ENCODE measurements at regions not wholly inside any gene's neighbourhood (a gene's known extent, or its start where the extent isn't known, plus 50 kb on each side); places are given as distances from the start of the nearest gene placed in this dataset.

DNA sequence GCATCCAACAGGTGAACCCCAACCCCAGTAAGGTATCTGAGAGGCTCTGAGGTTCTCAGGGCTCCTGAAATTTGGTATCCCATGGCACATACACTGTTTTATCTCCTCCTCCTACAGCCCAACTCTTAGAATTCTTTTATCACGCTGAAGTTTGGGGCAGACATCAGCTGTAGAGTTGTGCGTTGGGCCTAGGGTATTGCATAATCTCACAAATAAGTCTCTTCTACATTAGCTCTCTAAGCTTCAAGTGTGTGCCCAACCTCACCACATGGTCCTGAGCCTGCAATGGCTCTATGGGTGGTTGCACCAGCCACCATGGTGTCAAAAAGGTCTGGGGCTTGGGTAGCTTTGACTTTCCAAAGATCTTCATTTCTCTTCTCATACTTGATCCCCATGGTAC is 603.0 kb downstream of the BUD13 start:
- TF ChIP-seq, protein P1, sequence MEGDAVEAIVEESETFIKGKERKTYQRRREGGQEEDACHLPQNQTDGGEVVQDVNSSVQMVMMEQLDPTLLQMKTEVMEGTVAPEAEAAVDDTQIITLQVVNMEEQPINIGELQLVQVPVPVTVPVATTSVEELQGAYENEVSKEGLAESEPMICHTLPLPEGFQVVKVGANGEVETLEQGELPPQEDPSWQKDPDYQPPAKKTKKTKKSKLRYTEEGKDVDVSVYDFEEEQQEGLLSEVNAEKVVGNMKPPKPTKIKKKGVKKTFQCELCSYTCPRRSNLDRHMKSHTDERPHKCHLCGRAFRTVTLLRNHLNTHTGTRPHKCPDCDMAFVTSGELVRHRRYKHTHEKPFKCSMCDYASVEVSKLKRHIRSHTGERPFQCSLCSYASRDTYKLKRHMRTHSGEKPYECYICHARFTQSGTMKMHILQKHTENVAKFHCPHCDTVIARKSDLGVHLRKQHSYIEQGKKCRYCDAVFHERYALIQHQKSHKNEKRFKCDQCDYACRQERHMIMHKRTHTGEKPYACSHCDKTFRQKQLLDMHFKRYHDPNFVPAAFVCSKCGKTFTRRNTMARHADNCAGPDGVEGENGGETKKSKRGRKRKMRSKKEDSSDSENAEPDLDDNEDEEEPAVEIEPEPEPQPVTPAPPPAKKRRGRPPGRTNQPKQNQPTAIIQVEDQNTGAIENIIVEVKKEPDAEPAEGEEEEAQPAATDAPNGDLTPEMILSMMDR (conservative IDR thresholded peaks at IDR 0.05 in 1 of 2, IDR thresholded peaks at IDR 0.05 in 1 of 2; ENCODE audit: low read depth in 1 of 2, low read length in 2 of 2), result no peak
- no peak for TF ChIP-seq EZH2 (IDR thresholded peaks at IDR 0.05; ENCODE audit: low read length, missing control alignments)
- H3K9me3 ChIP-seq (ENCODE audit: control insufficient read depth, insufficient read depth, low read depth, low read length), result no peaks in the 10 kb centered on the region
- no peak overlapping the region for H3K4me2 ChIP-seq (ENCODE audit: extremely low read depth, insufficient read depth, low read length)
- H4K20me1 ChIP-seq (ENCODE audit: control insufficient read depth, extremely low read depth, insufficient read depth, low read length), result no peaks in the 10 kb centered on the region
- no peak overlapping the region for H3K27ac ChIP-seq (ENCODE audit: insufficient read depth, low read length)
- DNase-seq (ENCODE audit: low read depth in 2 of 2), result no peak
- H3K4me1 ChIP-seq (ENCODE audit: control insufficient read depth, extremely low read depth, insufficient read depth, low read length), result no peaks in the 10 kb centered on the region
- no peak overlapping the region for H3K9ac ChIP-seq (ENCODE audit: insufficient read depth, low read length)
- H2AFZ ChIP-seq (ENCODE audit: low read length), result no peak overlapping the region
- H3K79me2 ChIP-seq (ENCODE audit: control insufficient read depth, insufficient read depth, low read length), result no peaks in the 10 kb centered on the region
- H3K4me3 ChIP-seq (replicated peaks in 1 of 4; ENCODE audit: control extremely low read depth in 1 of 4, insufficient read depth in 1 of 4, low read depth in 3 of 4, low read length in 4 of 4), result no peak overlapping the region
- no peaks in the 10 kb centered on the region for H3K27me3 ChIP-seq (ENCODE audit: control insufficient read depth, insufficient read depth, low read length)
- no peaks in the 10 kb centered on the region for H3K36me3 ChIP-seq (ENCODE audit: control insufficient read depth, insufficient read depth, low read length)

DNA sequence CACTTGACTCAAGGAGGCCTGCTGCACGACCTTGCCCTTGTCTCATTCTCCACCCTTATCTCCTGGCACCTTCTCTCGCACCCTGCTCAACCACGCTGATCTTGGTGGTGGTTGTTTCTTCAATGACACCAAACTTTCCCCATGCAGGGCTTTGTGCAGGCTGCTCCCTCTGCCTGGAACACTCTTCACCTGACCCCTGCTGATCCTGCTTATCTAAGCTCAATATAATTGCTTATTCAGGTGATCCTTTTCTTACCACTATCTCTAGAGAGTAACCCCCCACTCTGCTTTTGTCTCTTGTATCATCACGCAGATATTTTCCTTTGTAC is 604.4 kb downstream of the BUD13 start:
- no peak overlapping the region for H3K4me2 ChIP-seq (ENCODE audit: extremely low read depth, insufficient read depth, low read length)
- no peaks in the 10 kb centered on the region for H3K4me1 ChIP-seq (ENCODE audit: control insufficient read depth, extremely low read depth, insufficient read depth, low read length)
- no peaks in the 10 kb centered on the region for H3K9me3 ChIP-seq (ENCODE audit: control insufficient read depth, insufficient read depth, low read depth, low read length)
- H3K27me3 ChIP-seq (ENCODE audit: control insufficient read depth, insufficient read depth, low read length), result no peaks in the 10 kb centered on the region
- H3K79me2 ChIP-seq (ENCODE audit: control insufficient read depth, insufficient read depth, low read length), result no peaks in the 10 kb centered on the region
- DNase-seq (ENCODE audit: low read depth in 2 of 2), result no peak
- H4K20me1 ChIP-seq (ENCODE audit: control insufficient read depth, extremely low read depth, insufficient read depth, low read length), result no peaks in the 10 kb centered on the region
- no peak overlapping the region for H3K9ac ChIP-seq (ENCODE audit: insufficient read depth, low read length)
- TF ChIP-seq, protein P1 (conservative IDR thresholded peaks at IDR 0.05 in 1 of 2, IDR thresholded peaks at IDR 0.05 in 1 of 2; ENCODE audit: low read depth in 1 of 2, low read length in 2 of 2), result no peak
- no peak for TF ChIP-seq EZH2 (IDR thresholded peaks at IDR 0.05; ENCODE audit: low read length, missing control alignments)
- no peak overlapping the region for H2AFZ ChIP-seq (ENCODE audit: low read length)
- no peak overlapping the region for H3K27ac ChIP-seq (ENCODE audit: insufficient read depth, low read length)
- H3K4me3 ChIP-seq (replicated peaks in 1 of 4; ENCODE audit: control extremely low read depth in 1 of 4, insufficient read depth in 1 of 4, low read depth in 3 of 4, low read length in 4 of 4), result no peak overlapping the region
- no peaks in the 10 kb centered on the region for H3K36me3 ChIP-seq (ENCODE audit: control insufficient read depth, insufficient read depth, low read length)

DNA sequence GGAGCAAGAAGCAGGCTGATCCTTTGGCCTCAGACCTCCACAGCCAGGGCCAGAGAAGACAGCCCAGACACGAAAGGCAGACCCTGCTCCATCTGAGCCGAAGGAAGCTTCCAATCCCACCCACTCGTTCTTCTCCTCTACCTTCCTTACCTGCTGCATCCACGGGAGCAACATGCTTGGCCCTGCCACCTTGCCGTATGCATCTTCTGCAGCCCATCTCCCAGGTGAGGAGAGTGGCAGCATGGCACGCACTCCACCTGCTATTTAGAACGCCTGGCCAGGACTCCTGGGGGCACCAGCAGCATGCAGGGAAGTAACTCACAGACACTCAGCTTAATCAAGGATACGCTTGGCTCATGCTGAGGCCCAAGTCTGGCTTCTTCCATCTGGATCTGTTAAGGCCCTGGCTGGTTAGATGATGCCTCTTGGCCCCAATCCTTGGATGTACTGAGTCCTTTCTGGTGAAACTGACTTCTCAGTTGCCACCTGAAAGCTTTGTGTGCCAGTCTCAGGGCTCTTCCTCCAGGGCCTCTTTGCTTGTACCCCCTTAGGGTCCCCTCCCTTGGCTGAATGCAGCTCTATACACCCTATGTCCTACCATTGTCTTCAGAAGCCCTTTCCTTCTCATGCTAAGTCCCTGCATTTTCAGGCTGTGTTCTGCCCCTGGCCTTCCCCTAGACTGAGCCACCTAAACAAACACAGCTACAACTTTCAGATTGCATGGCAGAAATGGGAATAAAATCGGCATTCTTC is 604.9 kb downstream of the BUD13 start:
- H2AFZ ChIP-seq (ENCODE audit: low read length), result no peak overlapping the region
- H3K79me2 ChIP-seq (ENCODE audit: control insufficient read depth, insufficient read depth, low read length), result no peaks in the 10 kb centered on the region
- no peaks in the 10 kb centered on the region for H4K20me1 ChIP-seq (ENCODE audit: control insufficient read depth, extremely low read depth, insufficient read depth, low read length)
- H3K27ac ChIP-seq (ENCODE audit: insufficient read depth, low read length), result no peak overlapping the region
- no peaks in the 10 kb centered on the region for H3K36me3 ChIP-seq (ENCODE audit: control insufficient read depth, insufficient read depth, low read length)
- H3K9me3 ChIP-seq (ENCODE audit: control insufficient read depth, insufficient read depth, low read depth, low read length), result no peaks in the 10 kb centered on the region
- no peak overlapping the region for H3K4me2 ChIP-seq (ENCODE audit: extremely low read depth, insufficient read depth, low read length)
- no peak for TF ChIP-seq EZH2 (IDR thresholded peaks at IDR 0.05; ENCODE audit: low read length, missing control alignments)
- TF ChIP-seq, protein P1 (conservative IDR thresholded peaks at IDR 0.05 in 1 of 2, IDR thresholded peaks at IDR 0.05 in 1 of 2; ENCODE audit: low read depth in 1 of 2, low read length in 2 of 2), result no peak
- no peak overlapping the region for H3K9ac ChIP-seq (ENCODE audit: insufficient read depth, low read length)
- DNase-seq (ENCODE audit: low read depth in 2 of 2), result no peak
- H3K27me3 ChIP-seq (ENCODE audit: control insufficient read depth, insufficient read depth, low read length), result no peaks in the 10 kb centered on the region
- H3K4me1 ChIP-seq (ENCODE audit: control insufficient read depth, extremely low read depth, insufficient read depth, low read length), result no peaks in the 10 kb centered on the region
- H3K4me3 ChIP-seq (replicated peaks in 1 of 4; ENCODE audit: control extremely low read depth in 1 of 4, insufficient read depth in 1 of 4, low read depth in 3 of 4, low read length in 4 of 4), result no peak overlapping the region
